Stimulated activated CD4-positive, alpha-beta T cell treated with anti-CD3 and anti-CD28 coated beads, Interleukin-12 subunit alpha, Interleukin-12 subunit beta, amount 100 ng/mL, for 48 hours (primary cell): ENCODE measurements at regions not wholly inside any gene's neighbourhood (a gene's known extent, or its start where the extent isn't known, plus 50 kb on each side); places are given as distances from the start of the nearest gene placed in this dataset.
"Not testable (repeated sequence)": the region's sequence is repeated elsewhere in the genome, so short reads cannot be mapped to it uniquely, and the experiment has no call there.

Experiments used
- DNase-seq, 3 donors: peaks; one replicate each; pipeline ENCODE4 v3.0.0-alpha.2; 2020; ENCODE audit warnings: low read depth in 2 of 3, low spot score in 1 of 3

- DNase-seq: not testable (repeated sequence)
Observed at GRCh38 chr1:168457296-168457695, 86.5 kb downstream of the XCL2 start.

GRCh38 chr1:168455764-168456163 is 88.0 kb downstream of the XCL2 start:
- DNase-seq: no peak

- DNase-seq: no peak
Observed at GRCh38 chr1:168454211-168454815, 89.5 kb downstream of the XCL2 start.

- no peak for DNase-seq
Observed at GRCh38 chr1:168453056-168453455, 90.7 kb downstream of the XCL2 start.

GRCh38 chr1:168452329-168452728 is 91.5 kb downstream of the XCL2 start:
- no peak for DNase-seq

GRCh38 chr1:168447871-168448270 is 95.9 kb downstream of the XCL2 start:
- DNase-seq: no peak

GRCh38 chr1:168446081-168446480 is 97.7 kb downstream of the XCL2 start:
- DNase-seq: no peak

- no peak for DNase-seq
Observed at GRCh38 chr1:168443899-168444298, 99.9 kb downstream of the XCL2 start.

- no peak for DNase-seq
Observed at GRCh38 chr1:168443356-168443755, 100.4 kb downstream of the XCL2 start.

GRCh38 chr1:168442931-168443330 is 100.9 kb downstream of the XCL2 start:
- no peak for DNase-seq

GRCh38 chr1:168441745-168442144 is 102.1 kb downstream of the XCL2 start:
- DNase-seq: no peak

- peak; percentile 69 to 83 (median 69) for DNase-seq
Observed at GRCh38 chr1:168439456-168440375, 104.1 kb downstream of the XCL2 start.

- no peak for DNase-seq
Observed at GRCh38 chr1:168438626-168439025, 105.2 kb downstream of the XCL2 start.

GRCh38 chr1:168437821-168438220 is 106.0 kb downstream of the XCL2 start:
- DNase-seq: no peak

- DNase-seq: no peak
Observed at GRCh38 chr1:168435439-168435838, 108.4 kb downstream of the XCL2 start.

GRCh38 chr1:168433238-168433637 is 110.6 kb downstream of the XCL2 start:
- no peak for DNase-seq

GRCh38 chr1:168431882-168432281 is 111.9 kb downstream of the XCL2 start:
- DNase-seq: no peak

GRCh38 chr1:168430321-168430720 is 113.5 kb downstream of the XCL2 start:
- no peak for DNase-seq

- DNase-seq: no peak
Observed at GRCh38 chr1:168428063-168428731, 115.6 kb downstream of the XCL2 start.

- DNase-seq: no peak
Observed at GRCh38 chr1:168427051-168427450, 116.7 kb downstream of the XCL2 start.

- no peak for DNase-seq
Observed at GRCh38 chr1:168424281-168424680, 119.5 kb downstream of the XCL2 start.
